Chondrocyte (in vitro differentiated cells): ENCODE measurements at regions not wholly inside any gene's neighbourhood (a gene's known extent, or its start where the extent isn't known, plus 50 kb on each side); places are given as distances from the start of the nearest gene placed in this dataset.

Experiments used
- DNase-seq: peaks from one replicate; pipeline ENCODE4 v3.0.0; 2021; ENCODE audit warnings: mixed read lengths, low spot score
- H3K27ac Mint-ChIP-seq: one replicate; pipeline ENCODE4 v1.8.0; 2021; ENCODE audit warnings: mild to moderate bottlenecking, moderate library complexity, mixed read lengths; ENCODE audit not compliant: unreplicated experiment
- H3K27me3 Mint-ChIP-seq: 2 replicates; pipeline ENCODE4 v1.8.0; 2021; ENCODE audit warnings: low read depth, mixed read lengths
- H3K36me3 Mint-ChIP-seq: 2 replicates; pipeline ENCODE4 v1.8.0; 2021; ENCODE audit warnings: low read depth, mixed read lengths
- H3K4me1 Mint-ChIP-seq: 2 replicates; pipeline ENCODE4 v1.8.0; 2021; ENCODE audit warnings: low read depth, mild to moderate bottlenecking, mixed read lengths
- H3K4me3 Mint-ChIP-seq: one replicate; pipeline ENCODE4 v1.8.0; 2021; ENCODE audit warnings: mild to moderate bottlenecking, moderate library complexity, mixed read lengths; ENCODE audit not compliant: unreplicated experiment
- H3K9me3 Mint-ChIP-seq: 2 replicates; pipeline ENCODE4 v1.8.0; 2021; ENCODE audit warnings: low read depth, mixed read lengths
- CTCF ChIP-seq: fragments of 200-600 bp; sonication (generic); IDR thresholded peaks from 2 replicates; pipeline ENCODE4 v1.5.0; 2021; ENCODE audit warnings: antibody characterized with exemption, mild to moderate bottlenecking, moderate library complexity

- Mint-ChIP-seq H3K27ac (no peak overlapping the region), H3K4me3 (no peak overlapping the region), H3K36me3 (no peaks in the 10 kb centered on the region), H3K4me1 (no peaks in the 10 kb centered on the region), H3K27me3 (peaks cover 14% of the 10 kb centered on the region), H3K9me3 (peaks cover 5% of the 10 kb centered on the region)
- TF ChIP-seq CTCF = no peak
- no peak for DNase-seq
Observed at GRCh38 chr15:25608926-25609325, 170.1 kb upstream of the UBE3A start.

- no peak for DNase-seq
- no peak overlapping the region for H3K4me3 Mint-ChIP-seq
- peaks cover 13% of the 10 kb centered on the region for H3K9me3 Mint-ChIP-seq
- no peak for TF ChIP-seq CTCF
- no peaks in the 10 kb centered on the region for H3K36me3 Mint-ChIP-seq
- H3K27me3 Mint-ChIP-seq = peaks cover 15% of the 10 kb centered on the region
- H3K27ac Mint-ChIP-seq = no peak overlapping the region
- H3K4me1 Mint-ChIP-seq = no peaks in the 10 kb centered on the region
Observed at GRCh38 chr15:25605151-25605550, 166.3 kb upstream of the UBE3A start.

- Mint-ChIP-seq H3K4me1 (no peaks in the 10 kb centered on the region), H3K36me3 (peaks cover 1% of the 10 kb centered on the region), H3K27me3 (peaks cover 11% of the 10 kb centered on the region), H3K9me3 (peaks cover 13% of the 10 kb centered on the region), H3K4me3 (no peak overlapping the region), H3K27ac (no peak overlapping the region)
- DNase-seq = no peak
- no peak for TF ChIP-seq CTCF
Observed at GRCh38 chr15:25600751-25601150, 161.9 kb upstream of the UBE3A start.

GRCh38 chr15:25597571-25597970 is 158.7 kb upstream of the UBE3A start:
- H3K4me3 Mint-ChIP-seq = no peak overlapping the region
- no peaks in the 10 kb centered on the region for H3K27me3 Mint-ChIP-seq
- peaks cover 1% of the 10 kb centered on the region for H3K36me3 Mint-ChIP-seq
- no peak for TF ChIP-seq CTCF
- no peak overlapping the region for H3K27ac Mint-ChIP-seq
- no peak for DNase-seq
- peaks cover 4% of the 10 kb centered on the region for H3K9me3 Mint-ChIP-seq
- no peaks in the 10 kb centered on the region for H3K4me1 Mint-ChIP-seq

GRCh38 chr15:25596644-25597562 is 158.1 kb upstream of the UBE3A start:
- Mint-ChIP-seq H3K9me3 (peaks cover 8% of the 10 kb centered on the region), H3K4me1 (no peaks in the 10 kb centered on the region), H3K36me3 (peaks cover 4% of the 10 kb centered on the region), H3K4me3 (no peak overlapping the region), H3K27ac (no peak overlapping the region), H3K27me3 (no peaks in the 10 kb centered on the region)
- no peak for DNase-seq
- no peak for TF ChIP-seq CTCF
